Sigmoid colon (tissue), 4 donors: ENCODE measurements at regions not wholly inside any gene's neighbourhood (a gene's known extent, or its start where the extent isn't known, plus 50 kb on each side); places are given as distances from the start of the nearest gene placed in this dataset.

Experiments used
- CTCF ChIP-seq, 4 experiments: fragments of 450-650 bp in 3 of 4; fragments of 200-600 bp in 1 of 4; IDR thresholded peaks; one replicate each; pipeline ENCODE4 v1.5.1; 2016 to 2019; ENCODE audit warnings: antibody characterized with exemption in 4 of 4, mild to moderate bottlenecking in 3 of 4, moderate library complexity in 2 of 4
- EP300 ChIP-seq, 4 donors: sonication (generic); formaldehyde crosslinking; IDR thresholded peaks; one replicate each; pipeline ENCODE4 v1.6.1; 2017; ENCODE audit warnings: antibody characterized with exemption in 4 of 4
- POLR2A ChIP-seq, 2 donors: fragments of 450-650 bp; IDR thresholded peaks; one replicate each; pipeline ENCODE4 v1.6.1; 2016; ENCODE audit warnings: antibody characterized with exemption in 2 of 2, mild to moderate bottlenecking in 2 of 2, moderate library complexity in 2 of 2

- TF ChIP-seq CTCF (IDR thresholded peaks at IDR 0.05) (no peak), POLR2A (IDR thresholded peaks at IDR 0.05) (no peak), EP300 (IDR thresholded peaks at IDR 0.05) (no peak)
These were observed 207.0 kb upstream of the CITED2 start for GRCh38 chr6:139581485-139581865.
